GM10266 (cell line): ENCODE measurements at regions not wholly inside any gene's neighbourhood (a gene's known extent, or its start where the extent isn't known, plus 50 kb on each side); places are given as distances from the start of the nearest gene placed in this dataset.

Experiments
- DNase-seq: peaks from one replicate; pipeline ENCODE4 v3.0.0; 2012; ENCODE audit errors: extremely low spot score
- CTCF ChIP-seq: IDR thresholded peaks from 2 replicates; pipeline ENCODE4 v1.5.1; 2012; ENCODE audit warnings: mild to moderate bottlenecking, low read depth; ENCODE audit not compliant: control insufficient read depth, insufficient read depth; ENCODE audit errors: missing control alignments

GRCh38 chr20:3312940-3313682 lies 74.1 kb upstream of the SLC4A11 start:
- no peak for TF ChIP-seq CTCF
- no peak for DNase-seq

GRCh38 chr20:3311623-3312022 lies 72.6 kb upstream of the SLC4A11 start:
- no peak for TF ChIP-seq CTCF
- no peak for DNase-seq

- TF ChIP-seq CTCF, result no peak
Measured at GRCh38 chr20:3309226-3309625, 70.2 kb upstream of the SLC4A11 start.

GRCh38 chr20:3307725-3308124 lies 68.7 kb upstream of the SLC4A11 start:
- no peak for DNase-seq

More at GRCh38 chr20:3309226-3309625, 70.2 kb upstream of the SLC4A11 start:
- no peak for DNase-seq

GRCh38 chr20:3307078-3307477 lies 68.1 kb upstream of the SLC4A11 start:
- no peak for TF ChIP-seq CTCF
- no peak for DNase-seq

More at GRCh38 chr20:3307725-3308124, 68.7 kb upstream of the SLC4A11 start:
- no peak for TF ChIP-seq CTCF

GRCh38 chr20:3306068-3306467 lies 67.1 kb upstream of the SLC4A11 start:
- DNase-seq, result no peak
- TF ChIP-seq CTCF, result no peak

- DNase-seq, result no peak
- TF ChIP-seq CTCF, result no peak
Measured at GRCh38 chr20:3304456-3304855, 65.5 kb upstream of the SLC4A11 start.
